Lower leg skin (tissue), 4 donors: ENCODE measurements at regions not wholly inside any gene's neighbourhood (a gene's known extent, or its start where the extent isn't known, plus 50 kb on each side); places are given as distances from the start of the nearest gene placed in this dataset.

Experiments
- DNase-seq, 2 donors: peaks; one replicate each; pipeline ENCODE4 v3.0.0-alpha.2; 2019; ENCODE audit warnings: low spot score in 2 of 2
- H3K4me3 ChIP-seq: fragments of 200-600 bp; sonication (generic); 2 replicates; pipeline ENCODE4 v1.5.1; 2017; ENCODE audit warnings: mild to moderate bottlenecking, low read depth; ENCODE audit not compliant: poor library complexity, severe bottlenecking
- CTCF ChIP-seq, 3 donors: fragments of 450-650 bp; IDR thresholded peaks; one replicate each; pipeline ENCODE4 v1.5.1; 2016; ENCODE audit warnings: antibody characterized with exemption in 3 of 3, mild to moderate bottlenecking in 3 of 3, moderate library complexity in 2 of 3
- POLR2A ChIP-seq, 2 donors: fragments of 450-650 bp; IDR thresholded peaks; one replicate each; pipeline ENCODE4 v1.6.1; 2016 to 2017; ENCODE audit warnings: antibody characterized with exemption in 2 of 2, mild to moderate bottlenecking in 1 of 2, moderate library complexity in 1 of 2
- WGBS, 2 donors: methylation state at CpG; one replicate each; pipeline ENCODE4 v1.1.5; 2018; 5-methylcytosine and 5-hydroxymethylcytosine counted together
- intact Hi-C: fragments of 100-400 bp; cut with DNase I; formaldehyde crosslinking; loops from one replicate; pipeline ENCODE4 v1.15.0; 2023; ENCODE audit warnings: low total_unique reads

DNA sequence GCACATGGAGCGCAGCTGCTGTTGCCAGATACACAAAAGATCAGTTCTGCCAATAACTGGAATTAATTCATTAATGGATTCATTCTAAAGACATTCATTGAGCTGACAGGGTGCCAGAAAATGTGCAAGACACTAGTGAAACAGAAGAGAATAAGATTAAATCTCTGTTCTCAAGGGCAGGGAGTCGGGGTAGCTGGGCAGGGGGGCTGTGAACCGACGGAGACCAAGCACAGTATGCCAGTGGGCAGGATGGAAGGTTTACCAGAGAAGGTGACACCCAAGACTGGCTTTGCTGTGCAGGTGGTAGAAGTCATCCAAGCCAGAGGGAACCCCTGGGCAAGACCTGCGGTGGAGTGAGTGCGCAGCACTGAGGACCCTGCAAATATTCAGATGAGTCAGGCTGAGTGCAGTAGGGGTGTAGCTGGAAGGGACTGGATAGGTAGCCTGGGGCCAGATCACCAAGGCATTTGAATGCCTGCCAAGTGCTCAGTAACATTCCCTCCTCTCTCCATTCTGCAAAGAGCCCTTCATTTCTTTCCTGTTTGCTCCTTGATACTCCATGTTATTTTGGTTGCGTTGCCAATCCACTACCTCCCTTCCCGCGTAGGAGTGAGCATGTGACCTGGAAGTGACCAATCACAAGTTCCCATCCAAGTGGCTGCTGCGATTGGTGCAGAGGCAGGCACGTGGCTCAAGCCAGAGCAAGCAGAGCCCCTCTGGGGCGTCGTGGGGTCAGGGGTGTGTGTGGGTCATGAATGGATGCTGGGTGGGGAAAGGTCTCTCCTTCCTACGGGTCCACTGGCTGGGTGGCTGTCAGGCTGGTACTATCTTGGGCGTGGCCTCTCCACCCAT lies 413.1 kb downstream of the PTPRU start:
- WGBS, 2 donors, result 62 to 65% methylated on average over 15 of the region's 15 CpGs
- intact Hi-C loops, result no loop called here
- no peak overlapping the region for H3K4me3 ChIP-seq
- DNase-seq, result peak in 1 of 2 donors; percentile 58
- no peak for TF ChIP-seq CTCF (IDR thresholded peaks at IDR 0.05)
- TF ChIP-seq POLR2A (IDR thresholded peaks at IDR 0.05), result no peak

- DNase-seq, result no peak
- intact Hi-C loops, result no loop called here
- TF ChIP-seq POLR2A (IDR thresholded peaks at IDR 0.05), result no peak
- TF ChIP-seq CTCF (IDR thresholded peaks at IDR 0.05), result no peak
- H3K4me3 ChIP-seq, result no peak overlapping the region
- whole genome bisulfite sequencing, 2 donors, result 74 to 77% methylated on average over 3 of the region's 3 CpGs
Measured at GRCh38 chr1:29648798-29649188, 412.5 kb downstream of the PTPRU start.

- intact Hi-C loops, result no loop called here
- TF ChIP-seq POLR2A (IDR thresholded peaks at IDR 0.05), result no peak
- TF ChIP-seq CTCF (IDR thresholded peaks at IDR 0.05), result no peak
- peak in 1 of 2 donors; percentile 28 for DNase-seq
- no peak overlapping the region for H3K4me3 ChIP-seq
- 65 to 83% methylated on average over 4 of the region's 4 CpGs for WGBS, 2 donors
Measured at GRCh38 chr1:29648026-29648425, 411.7 kb downstream of the PTPRU start.

DNA sequence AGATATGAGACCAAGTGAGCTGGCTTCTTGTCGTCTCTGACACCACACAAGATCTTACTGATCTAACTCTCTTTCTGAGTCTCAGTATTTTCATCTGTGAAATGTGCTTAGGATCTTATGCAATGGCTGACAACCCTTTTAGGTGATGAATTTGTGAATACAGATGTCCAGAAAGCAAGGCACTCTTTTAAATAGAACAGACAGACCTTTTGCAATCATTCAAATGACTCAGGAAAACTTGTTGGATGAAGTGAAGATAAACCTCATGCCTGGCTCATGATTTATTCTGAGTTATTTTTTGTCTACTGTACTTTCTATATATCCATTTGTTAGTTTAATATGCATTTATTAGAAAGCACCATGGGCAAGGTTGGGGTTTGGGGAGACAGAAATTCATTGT lies 411.3 kb downstream of the PTPRU start:
- H3K4me3 ChIP-seq, result no peak overlapping the region
- no peak for TF ChIP-seq POLR2A (IDR thresholded peaks at IDR 0.05)
- TF ChIP-seq CTCF (IDR thresholded peaks at IDR 0.05), result no peak
- no peak for DNase-seq
- WGBS, 2 donors, result 82 to 88% methylated on average over 1 of the region's 1 CpG
- intact Hi-C loops, result no loop called here

- intact Hi-C loops, result no loop called here
- WGBS, 2 donors, result 86 to 93% methylated on average over 7 of the region's 7 CpGs
- TF ChIP-seq POLR2A (IDR thresholded peaks at IDR 0.05) (no peak), CTCF (IDR thresholded peaks at IDR 0.05) (no peak)
- DNase-seq, result peak in 1 of 2 donors; percentile 57
- no peak overlapping the region for H3K4me3 ChIP-seq
Measured at GRCh38 chr1:29646161-29646775, 409.9 kb downstream of the PTPRU start.
